GM12878 (cell line): ENCODE measurements at regions not wholly inside any gene's neighbourhood (a gene's known extent, or its start where the extent isn't known, plus 50 kb on each side); places are given as distances from the start of the nearest gene placed in this dataset.

Experiments used
- ATAC-seq: fragments of 200-7000 bp; cut with Tn5 transposase; 3 replicates; pipeline ENCODE4 v1.9.1; 2020; ENCODE audit warnings: mild to moderate bottlenecking, moderate library complexity
- BruUV-seq: library from RNA; stranded (reverse); fragments of 400-500 nt; replicated peaks from 2 replicates; lab custom pipeline; 2021; lab: Mats Ljungman, UMichigan
- CTCF ChIA-PET: fragments of 300-600 bp; sonication (Branson Sonifier 250); formaldehyde crosslinking; extraction: SDS; loops from one replicate; lab custom pipeline; 2021; ENCODE audit warnings: inconsistent platforms; lab: Yijun Ruan, JAX
- POLR2A ChIA-PET: fragments of 350-600 bp; formaldehyde crosslinking; extraction: SDS; loops from one replicate; lab custom pipeline; 2021; ENCODE audit warnings: inconsistent platforms; lab: Charles Lee
- RAD21 ChIA-PET: fragments of 300-600 bp; sonication (Branson Sonifier 250); formaldehyde crosslinking; loops from one replicate; lab custom pipeline; 2023; ENCODE audit warnings: antibody characterized with exemption; ENCODE audit not compliant: unreplicated experiment; lab: Charles Lee
- SMC1A ChIA-PET: fragments of 300-600 bp; sonication (Branson Sonifier 250); formaldehyde crosslinking; loops from one replicate; lab custom pipeline; 2023; ENCODE audit not compliant: unreplicated experiment, uncharacterized antibody; lab: Charles Lee
- DNase-seq: peaks from one replicate; pipeline ENCODE4 v3.0.0-alpha.2; 2011; ENCODE audit warnings: low read depth, low spot score
- FAIRE-seq: peaks from 3 replicates; lab custom pipeline; 2011; peaks lifted over from hg19 to GRCh38; lab: Jason Lieb, UNC
- H2AFZ ChIP-seq: 2 replicates; pipeline ENCODE4 v1.6.0; 2011; ENCODE audit warnings: low read depth, low read length, control low read depth; ENCODE audit not compliant: control insufficient read depth
- H3K27ac ChIP-seq: 2 replicates; pipeline ENCODE4 v1.5.1; 2011; ENCODE audit warnings: control low read depth; ENCODE audit not compliant: control insufficient read depth, insufficient read depth
- H3K27me3 ChIP-seq, 2 experiments: replicated peaks in 1 of 2; 2 replicates each; pipeline versions ENCODE4 v1.6.0 to v1.6.1; 2011; ENCODE audit warnings: low read length in 1 of 2; ENCODE audit not compliant: control insufficient read depth in 2 of 2, insufficient read depth in 2 of 2
- H3K36me3 ChIP-seq, 2 experiments: 2 replicates each; pipeline ENCODE4 v1.5.1; 2011; ENCODE audit warnings: low read length in 1 of 2; ENCODE audit not compliant: control insufficient read depth in 2 of 2, insufficient read depth in 2 of 2
- H3K4me1 ChIP-seq: 2 replicates; pipeline ENCODE4 v1.6.1; 2011; ENCODE audit warnings: mild to moderate bottlenecking, low read length, moderate library complexity, mixed read lengths; ENCODE audit not compliant: control insufficient read depth, insufficient read depth
- H3K4me2 ChIP-seq: 2 replicates; pipeline ENCODE4 v1.6.0; 2011; ENCODE audit warnings: control low read depth; ENCODE audit not compliant: control insufficient read depth, insufficient read depth
- H3K4me3 ChIP-seq: fragments of 200-600 bp; sonication (generic); 2 replicates; pipeline ENCODE4 v1.5.1; 2016
- H3K79me2 ChIP-seq: 2 replicates; pipeline ENCODE4 v1.6.0; 2011; ENCODE audit warnings: low read length; ENCODE audit not compliant: control insufficient read depth, insufficient read depth
- H3K9ac ChIP-seq: 2 replicates; pipeline ENCODE4 v1.8.0; 2011; ENCODE audit warnings: low read length, control low read depth, mixed read lengths; ENCODE audit not compliant: control insufficient read depth, insufficient read depth
- H3K9me3 ChIP-seq: replicated peaks from 3 replicates; pipeline ENCODE4 v1.5.1; 2011; ENCODE audit warnings: mild to moderate bottlenecking, low read length; ENCODE audit not compliant: control insufficient read depth, insufficient read depth
- H4K20me1 ChIP-seq: 2 replicates; pipeline ENCODE4 v1.6.0; 2011; ENCODE audit not compliant: control insufficient read depth, insufficient read depth
- BMI1 ChIP-seq: fragments of 450-650 bp; IDR thresholded peaks from 2 replicates; pipeline ENCODE4 v1.6.1; 2016; ENCODE audit warnings: mild to moderate bottlenecking, moderate library complexity, borderline replicate concordance
- CHD4 ChIP-seq: fragments of 200-600 bp; sonication (generic); IDR thresholded peaks from 2 replicates; pipeline ENCODE4 v1.6.1; 2016; ENCODE audit warnings: mild to moderate bottlenecking
- EED ChIP-seq: sonication (generic); IDR thresholded peaks from 2 replicates; pipeline ENCODE4 v1.6.1; 2016; ENCODE audit warnings: antibody characterized with exemption, low read depth
- HDAC2 ChIP-seq: fragments of 200-600 bp; sonication (generic); IDR thresholded peaks from 2 replicates; pipeline ENCODE4 v1.6.1; 2017
- HDGF ChIP-seq: fragments of 450-650 bp; IDR thresholded peaks from 2 replicates; pipeline ENCODE4 v1.6.1; 2016; ENCODE audit warnings: antibody characterized with exemption
- IKZF1 ChIP-seq: fragments of 450-650 bp; conservative IDR thresholded peaks from 2 replicates; pipeline ENCODE4 v1.6.1; 2017; ENCODE audit warnings: antibody characterized with exemption, mild to moderate bottlenecking
- MTA3 ChIP-seq: IDR thresholded peaks from 2 replicates; pipeline ENCODE4 v1.6.1; 2012; ENCODE audit warnings: low read length, inconsistent platforms, borderline replicate concordance
- NR2F1 ChIP-seq: fragments of 450-650 bp; conservative IDR thresholded peaks from 2 replicates; pipeline ENCODE4 v1.6.1; 2017; ENCODE audit warnings: mild to moderate bottlenecking
- SIX5 ChIP-seq: IDR thresholded peaks from 2 replicates; pipeline ENCODE4 v1.6.1; 2011; ENCODE audit warnings: mild to moderate bottlenecking, low read depth, low read length, moderate library complexity; ENCODE audit not compliant: severe bottlenecking
- STAT1 ChIP-seq: fragments of 450-650 bp; conservative IDR thresholded peaks from 2 replicates; pipeline ENCODE4 v1.6.1; 2014; ENCODE audit warnings: antibody characterized with exemption, mild to moderate bottlenecking
- STAT3 ChIP-seq: IDR thresholded peaks from 2 replicates; pipeline ENCODE4 v1.6.1; 2011; ENCODE audit warnings: low read depth, low read length, improper control_type of control experiment
- ZBED1 ChIP-seq: IDR thresholded peaks from 2 replicates; pipeline ENCODE4 v1.6.1; 2016; ENCODE audit warnings: borderline replicate concordance
- ZNF24 ChIP-seq: fragments of 450-650 bp; IDR thresholded peaks from 2 replicates; pipeline ENCODE4 v1.6.1; 2017; ENCODE audit warnings: antibody characterized with exemption, mild to moderate bottlenecking
- WGBS: methylation state at CpG from one replicate; pipeline ENCODE4 v1.1.6; 2016; ENCODE audit warnings: low lambda C conversion rate; ENCODE audit not compliant: insufficient replicate concordance, insufficient coverage; ENCODE audit errors: missing lambda C conversion rate; 5-methylcytosine and 5-hydroxymethylcytosine counted together
- in situ Hi-C: fragments of 300-500 bp; cut with MboI; formaldehyde crosslinking; loops from 9 replicates; pipeline ENCODE4 v1.14.3; 2018; ENCODE audit warnings: mixed read lengths
- intact Hi-C: fragments of 100-400 bp; cut with micrococcal nuclease; formaldehyde crosslinking; loops from one replicate; pipeline ENCODE4 v1.14.2; 2022; ENCODE audit not compliant: unreplicated experiment
- TF ChIP-seq, protein P1 (sequence below): fragments of 450-650 bp; IDR thresholded peaks from 2 replicates; pipeline ENCODE4 v1.6.1; 2014; ENCODE audit warnings: mild to moderate bottlenecking
- TF ChIP-seq, protein P2 (sequence below): fragments of 450-650 bp; formaldehyde crosslinking; IDR thresholded peaks from 2 replicates; pipeline ENCODE4 v1.5.0; 2022; ENCODE audit warnings: mild to moderate bottlenecking, missing genetic modification characterization
- TF ChIP-seq, protein P3 (sequence below): fragments of 450-650 bp; IDR thresholded peaks from 2 replicates; pipeline ENCODE4 v1.6.1; 2017; ENCODE audit warnings: mild to moderate bottlenecking, moderate library complexity

DNA sequence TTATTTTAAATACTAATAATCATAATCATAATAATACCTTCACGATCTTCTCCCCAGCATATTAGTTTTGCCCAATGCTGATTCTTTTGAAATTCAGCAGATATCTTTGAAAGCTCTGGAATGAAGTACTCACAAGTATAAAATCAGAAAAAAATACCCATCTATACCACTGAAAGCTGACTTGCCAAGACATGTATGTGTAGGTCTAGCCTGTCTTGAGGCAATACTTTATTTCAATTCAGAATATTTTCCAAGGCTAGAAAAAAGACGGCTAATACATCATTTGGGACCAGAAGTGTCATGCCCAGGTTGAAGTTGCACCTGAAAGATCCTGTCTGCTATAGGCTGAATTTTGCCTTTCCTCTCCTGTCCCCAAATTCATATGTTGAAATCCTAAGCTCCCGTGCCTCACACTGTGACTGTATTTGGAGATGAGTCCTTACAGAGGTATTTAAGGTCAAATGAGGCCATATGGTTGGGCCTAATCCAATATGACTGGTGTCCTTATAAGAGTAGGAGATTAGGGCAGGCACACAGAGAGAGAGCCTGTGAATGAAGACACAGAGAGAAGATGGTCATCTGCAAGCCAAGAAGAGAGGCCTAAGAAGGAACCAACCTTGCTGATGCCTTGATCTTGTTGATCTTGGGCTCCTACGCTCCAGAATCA is 255.9 kb upstream of the CMC1 start (continued):
- TF ChIP-seq, protein P1, sequence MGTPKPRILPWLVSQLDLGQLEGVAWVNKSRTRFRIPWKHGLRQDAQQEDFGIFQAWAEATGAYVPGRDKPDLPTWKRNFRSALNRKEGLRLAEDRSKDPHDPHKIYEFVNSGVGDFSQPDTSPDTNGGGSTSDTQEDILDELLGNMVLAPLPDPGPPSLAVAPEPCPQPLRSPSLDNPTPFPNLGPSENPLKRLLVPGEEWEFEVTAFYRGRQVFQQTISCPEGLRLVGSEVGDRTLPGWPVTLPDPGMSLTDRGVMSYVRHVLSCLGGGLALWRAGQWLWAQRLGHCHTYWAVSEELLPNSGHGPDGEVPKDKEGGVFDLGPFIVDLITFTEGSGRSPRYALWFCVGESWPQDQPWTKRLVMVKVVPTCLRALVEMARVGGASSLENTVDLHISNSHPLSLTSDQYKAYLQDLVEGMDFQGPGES, result no peak
- no peak for TF ChIP-seq HDGF
- TF ChIP-seq IKZF1, result no peak
- TF ChIP-seq, protein P2, sequence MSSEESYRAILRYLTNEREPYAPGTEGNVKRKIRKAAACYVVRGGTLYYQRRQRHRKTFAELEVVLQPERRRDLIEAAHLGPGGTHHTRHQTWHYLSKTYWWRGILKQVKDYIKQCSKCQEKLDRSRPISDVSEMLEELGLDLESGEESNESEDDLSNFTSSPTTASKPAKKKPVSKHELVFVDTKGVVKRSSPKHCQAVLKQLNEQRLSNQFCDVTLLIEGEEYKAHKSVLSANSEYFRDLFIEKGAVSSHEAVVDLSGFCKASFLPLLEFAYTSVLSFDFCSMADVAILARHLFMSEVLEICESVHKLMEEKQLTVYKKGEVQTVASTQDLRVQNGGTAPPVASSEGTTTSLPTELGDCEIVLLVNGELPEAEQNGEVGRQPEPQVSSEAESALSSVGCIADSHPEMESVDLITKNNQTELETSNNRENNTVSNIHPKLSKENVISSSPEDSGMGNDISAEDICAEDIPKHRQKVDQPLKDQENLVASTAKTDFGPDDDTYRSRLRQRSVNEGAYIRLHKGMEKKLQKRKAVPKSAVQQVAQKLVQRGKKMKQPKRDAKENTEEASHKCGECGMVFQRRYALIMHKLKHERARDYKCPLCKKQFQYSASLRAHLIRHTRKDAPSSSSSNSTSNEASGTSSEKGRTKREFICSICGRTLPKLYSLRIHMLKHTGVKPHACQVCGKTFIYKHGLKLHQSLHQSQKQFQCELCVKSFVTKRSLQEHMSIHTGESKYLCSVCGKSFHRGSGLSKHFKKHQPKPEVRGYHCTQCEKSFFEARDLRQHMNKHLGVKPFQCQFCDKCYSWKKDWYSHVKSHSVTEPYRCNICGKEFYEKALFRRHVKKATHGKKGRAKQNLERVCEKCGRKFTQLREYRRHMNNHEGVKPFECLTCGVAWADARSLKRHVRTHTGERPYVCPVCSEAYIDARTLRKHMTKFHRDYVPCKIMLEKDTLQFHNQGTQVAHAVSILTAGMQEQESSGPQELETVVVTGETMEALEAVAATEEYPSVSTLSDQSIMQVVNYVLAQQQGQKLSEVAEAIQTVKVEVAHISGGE (CRISPR knock-in tag), result no peak

- ATAC-seq (no peak), FAIRE-seq (no peak), DNase-seq (no peak)
- H3K4me1 ChIP-seq, result no peaks in the 10 kb centered on the region
- no peak overlapping the region for H2AFZ ChIP-seq
- ChIA-PET SMC1A (interaction anchor here (1.8 kb wide), 1 partner anchor 12 kb away, joined by 3 read pairs; no protein-coding TSS in a partner anchor), RAD21 (no interaction called here), CTCF (no interaction called here), POLR2A (no interaction called here)
- BruUV-seq, result no TSS peak
- H3K36me3 ChIP-seq, result no peaks in the 10 kb centered on the region
- H3K27me3 ChIP-seq, result no peaks in the 10 kb centered on the region
- H3K9ac ChIP-seq, result no peak overlapping the region
- in situ Hi-C loops, result no loop called here
- no peaks in the 10 kb centered on the region for H3K79me2 ChIP-seq
- H4K20me1 ChIP-seq, result no peaks in the 10 kb centered on the region
- intact Hi-C loops, result no loop called here
- H3K9me3 ChIP-seq, result no peaks in the 10 kb centered on the region
- H3K4me2 ChIP-seq, result no peak overlapping the region
- H3K27ac ChIP-seq, result no peak overlapping the region
- no peak overlapping the region for H3K4me3 ChIP-seq
- WGBS, result 39% methylated on average over 6 of the region's 6 CpGs
- TF ChIP-seq, protein P3, sequence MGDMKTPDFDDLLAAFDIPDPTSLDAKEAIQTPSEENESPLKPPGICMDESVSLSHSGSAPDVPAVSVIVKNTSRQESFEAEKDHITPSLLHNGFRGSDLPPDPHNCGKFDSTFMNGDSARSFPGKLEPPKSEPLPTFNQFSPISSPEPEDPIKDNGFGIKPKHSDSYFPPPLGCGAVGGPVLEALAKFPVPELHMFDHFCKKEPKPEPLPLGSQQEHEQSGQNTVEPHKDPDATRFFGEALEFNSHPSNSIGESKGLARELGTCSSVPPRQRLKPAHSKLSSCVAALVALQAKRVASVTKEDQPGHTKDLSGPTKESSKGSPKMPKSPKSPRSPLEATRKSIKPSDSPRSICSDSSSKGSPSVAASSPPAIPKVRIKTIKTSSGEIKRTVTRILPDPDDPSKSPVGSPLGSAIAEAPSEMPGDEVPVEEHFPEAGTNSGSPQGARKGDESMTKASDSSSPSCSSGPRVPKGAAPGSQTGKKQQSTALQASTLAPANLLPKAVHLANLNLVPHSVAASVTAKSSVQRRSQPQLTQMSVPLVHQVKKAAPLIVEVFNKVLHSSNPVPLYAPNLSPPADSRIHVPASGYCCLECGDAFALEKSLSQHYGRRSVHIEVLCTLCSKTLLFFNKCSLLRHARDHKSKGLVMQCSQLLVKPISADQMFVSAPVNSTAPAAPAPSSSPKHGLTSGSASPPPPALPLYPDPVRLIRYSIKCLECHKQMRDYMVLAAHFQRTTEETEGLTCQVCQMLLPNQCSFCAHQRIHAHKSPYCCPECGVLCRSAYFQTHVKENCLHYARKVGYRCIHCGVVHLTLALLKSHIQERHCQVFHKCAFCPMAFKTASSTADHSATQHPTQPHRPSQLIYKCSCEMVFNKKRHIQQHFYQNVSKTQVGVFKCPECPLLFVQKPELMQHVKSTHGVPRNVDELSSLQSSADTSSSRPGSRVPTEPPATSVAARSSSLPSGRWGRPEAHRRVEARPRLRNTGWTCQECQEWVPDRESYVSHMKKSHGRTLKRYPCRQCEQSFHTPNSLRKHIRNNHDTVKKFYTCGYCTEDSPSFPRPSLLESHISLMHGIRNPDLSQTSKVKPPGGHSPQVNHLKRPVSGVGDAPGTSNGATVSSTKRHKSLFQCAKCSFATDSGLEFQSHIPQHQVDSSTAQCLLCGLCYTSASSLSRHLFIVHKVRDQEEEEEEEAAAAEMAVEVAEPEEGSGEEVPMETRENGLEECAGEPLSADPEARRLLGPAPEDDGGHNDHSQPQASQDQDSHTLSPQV, result no peak
- TF ChIP-seq CHD4 (no peak), ZBED1 (no peak), EED (no peak), BMI1 (no peak), NR2F1 (no peak), HDAC2 (no peak), ZNF24 (no peak), STAT1 (no peak), MTA3 (no peak), STAT3 (no peak), SIX5 (no peak)
Measured at GRCh38 chr3:27986234-27986879, 255.1 kb upstream of the CMC1 start.
